Vagina (tissue), 2 donors: ENCODE measurements at regions not wholly inside any gene's neighbourhood (a gene's known extent, or its start where the extent isn't known, plus 50 kb on each side); places are given as distances from the start of the nearest gene placed in this dataset.

Experiments used
- DNase-seq, 2 donors: peaks; one replicate each; pipeline ENCODE4 v3.0.0-alpha.2; 2017; ENCODE audit errors: extremely low spot score in 2 of 2
- H3K27ac ChIP-seq: fragments of 200-600 bp; sonication (generic); one replicate; pipeline ENCODE4 v1.5.1; 2019
- H3K27me3 ChIP-seq: fragments of 200-600 bp; sonication (generic); one replicate; pipeline ENCODE4 v1.5.1; 2019
- H3K36me3 ChIP-seq, 2 donors: fragments of 200-600 bp; sonication (generic); one replicate each; pipeline ENCODE4 v1.5.1; 2017 to 2019
- H3K4me1 ChIP-seq: fragments of 200-600 bp; sonication (generic); one replicate; pipeline ENCODE4 v1.5.1; 2019
- H3K4me3 ChIP-seq, 2 donors: fragments of 200-600 bp; sonication (generic); 1 replicate in 1 of 2; 2 replicates in 1 of 2; pipeline ENCODE4 v1.5.1; 2016 to 2019
- H3K9me3 ChIP-seq: fragments of 200-600 bp; sonication (generic); one replicate; pipeline ENCODE4 v1.5.1; 2019
- CTCF ChIP-seq, 3 experiments: fragments of 450-650 bp in 2 of 3; fragments of 200-600 bp in 1 of 3; sonication (generic) in 1 of 3; IDR thresholded peaks; one replicate each; pipeline ENCODE4 v1.5.1; 2017 to 2019; ENCODE audit warnings: antibody characterized with exemption in 3 of 3, mild to moderate bottlenecking in 2 of 3, moderate library complexity in 2 of 3
- POLR2A ChIP-seq, 2 donors: fragments of 450-650 bp; IDR thresholded peaks; one replicate each; pipeline ENCODE4 v1.6.1; 2017; ENCODE audit warnings: antibody characterized with exemption in 2 of 2, mild to moderate bottlenecking in 2 of 2, moderate library complexity in 2 of 2
- POLR2AphosphoS5 ChIP-seq, 2 donors: sonication (generic); formaldehyde crosslinking; IDR thresholded peaks; one replicate each; pipeline ENCODE4 v1.9.0; 2017; ENCODE audit warnings: antibody characterized with exemption in 2 of 2, mild to moderate bottlenecking in 2 of 2, low read depth in 1 of 2; ENCODE audit not compliant: insufficient read depth in 1 of 2
- intact Hi-C: fragments of 100-400 bp; cut with DNase I; formaldehyde crosslinking; loops from one replicate; pipeline ENCODE4 v1.15.1; 2023

GRCh38 chr4:54898056-54898562, 227.3 kb downstream of the KDR start:
- Histone ChIP-seq H3K27me3 (no peaks in the 10 kb centered on the region), H3K9me3 (no peaks in the 10 kb centered on the region), H3K36me3 (no peaks in the 10 kb centered on the region), H3K27ac (no peak overlapping the region), H3K4me3 (no peak overlapping the region), H3K4me1 (no peaks in the 10 kb centered on the region)
- DNase-seq: no peak
- TF ChIP-seq POLR2AphosphoS5 (IDR thresholded peaks at IDR 0.05; ENCODE audit: insufficient read depth in 1 of 2, low read depth in 1 of 2) (no peak), POLR2A (IDR thresholded peaks at IDR 0.05) (no peak), CTCF (IDR thresholded peaks at IDR 0.05) (no peak)
- intact Hi-C loops: no loop called here

GRCh38 chr4:54897590-54897989, 227.8 kb downstream of the KDR start:
- TF ChIP-seq POLR2AphosphoS5 (IDR thresholded peaks at IDR 0.05; ENCODE audit: insufficient read depth in 1 of 2, low read depth in 1 of 2) (no peak), POLR2A (IDR thresholded peaks at IDR 0.05) (no peak), CTCF (IDR thresholded peaks at IDR 0.05) (no peak)
- H3K36me3 ChIP-seq: no peaks in the 10 kb centered on the region
- DNase-seq: no peak
- intact Hi-C loops: no loop called here
- H3K4me1 ChIP-seq: no peaks in the 10 kb centered on the region
- H3K4me3 ChIP-seq: no peak overlapping the region
- H3K27ac ChIP-seq: no peak overlapping the region
- no peaks in the 10 kb centered on the region for H3K9me3 ChIP-seq
- H3K27me3 ChIP-seq: no peaks in the 10 kb centered on the region

- Histone ChIP-seq H3K4me3 (no peak overlapping the region), H3K27ac (no peak overlapping the region)
- intact Hi-C loops: no loop called here
These were observed 224.9 kb downstream of the KIT start for GRCh38 chr4:54882616-54883015.

GRCh38 chr4:54879576-54879975, 221.8 kb downstream of the KIT start:
- no peak for DNase-seq
- intact Hi-C loops: no loop called here
- TF ChIP-seq POLR2AphosphoS5 (IDR thresholded peaks at IDR 0.05; ENCODE audit: insufficient read depth in 1 of 2, low read depth in 1 of 2) (no peak), CTCF (IDR thresholded peaks at IDR 0.05) (no peak)
- no peak overlapping the region for H3K27ac ChIP-seq
- H3K4me3 ChIP-seq: no peak overlapping the region
- H3K4me1 ChIP-seq: no peaks in the 10 kb centered on the region
- no peaks in the 10 kb centered on the region for H3K27me3 ChIP-seq
- no peaks in the 10 kb centered on the region for H3K9me3 ChIP-seq
- no peaks in the 10 kb centered on the region for H3K36me3 ChIP-seq

More at GRCh38 chr4:54882616-54883015, 224.9 kb downstream of the KIT start:
- DNase-seq: no peak
- Histone ChIP-seq H3K4me1 (no peaks in the 10 kb centered on the region), H3K36me3 (no peaks in the 10 kb centered on the region), H3K27me3 (no peaks in the 10 kb centered on the region), H3K9me3 (no peaks in the 10 kb centered on the region)
- TF ChIP-seq POLR2A (IDR thresholded peaks at IDR 0.05) (no peak), POLR2AphosphoS5 (IDR thresholded peaks at IDR 0.05; ENCODE audit: insufficient read depth in 1 of 2, low read depth in 1 of 2) (no peak), CTCF (IDR thresholded peaks at IDR 0.05) (no peak)

GRCh38 chr4:54877006-54877405, 219.2 kb downstream of the KIT start:
- no peaks in the 10 kb centered on the region for H3K9me3 ChIP-seq
- H3K4me3 ChIP-seq: no peak overlapping the region
- DNase-seq: no peak
- no peaks in the 10 kb centered on the region for H3K4me1 ChIP-seq
- intact Hi-C loops: no loop called here
- H3K27me3 ChIP-seq: no peaks in the 10 kb centered on the region
- H3K36me3 ChIP-seq: no peaks in the 10 kb centered on the region
- TF ChIP-seq POLR2AphosphoS5 (IDR thresholded peaks at IDR 0.05; ENCODE audit: insufficient read depth in 1 of 2, low read depth in 1 of 2): no peak
- no peak for TF ChIP-seq POLR2A (IDR thresholded peaks at IDR 0.05)
- TF ChIP-seq CTCF (IDR thresholded peaks at IDR 0.05): no peak
- H3K27ac ChIP-seq: no peak overlapping the region
